IMR-90 (cell line): ENCODE measurements at regions not wholly inside any gene's neighbourhood (a gene's known extent, or its start where the extent isn't known, plus 50 kb on each side); places are given as distances from the start of the nearest gene placed in this dataset.

Experiments used
- ATAC-seq: fragments of 200-7000 bp; cut with Tn5 transposase; 2 replicates; pipeline ENCODE4 v1.9.1; 2020; ENCODE audit warnings: low read depth, mild to moderate bottlenecking, moderate library complexity
- BruUV-seq: library from RNA; stranded (reverse); fragments of 400-500 nt; replicated peaks from 2 replicates; lab custom pipeline; 2021; lab: Mats Ljungman, UMichigan
- CTCF ChIA-PET: fragments of 300-600 bp; formaldehyde crosslinking; extraction: SDS; loops from one replicate; lab custom pipeline; 2021; ENCODE audit warnings: antibody characterized with exemption; lab: Yijun Ruan, JAX
- POLR2A ChIA-PET: fragments of 300-600 bp; sonication (Branson Sonifier 250); formaldehyde crosslinking; loops from one replicate; lab custom pipeline; 2022; ENCODE audit warnings: antibody characterized with exemption; ENCODE audit not compliant: unreplicated experiment; lab: Charles Lee
- DNase-seq: peaks from one replicate; pipeline ENCODE4 v3.0.0; 2013
- H2AFZ ChIP-seq: replicated peaks from 2 replicates; pipeline ENCODE3; 2013; ENCODE audit warnings: low read length, mild to moderate bottlenecking; ENCODE audit not compliant: poor library complexity
- H2AK5ac ChIP-seq: 2 replicates; pipeline ENCODE4 v1.6.1; 2013; ENCODE audit warnings: low read depth, low read length, inconsistent platforms
- H2AK9ac ChIP-seq: replicated peaks from 2 replicates; pipeline ENCODE3; 2013; ENCODE audit warnings: mild to moderate bottlenecking, low read depth, low read length, moderate library complexity; ENCODE audit not compliant: poor library complexity
- H2BK120ac ChIP-seq: 2 replicates; pipeline ENCODE4 v1.6.1; 2013; ENCODE audit warnings: low read depth, low read length, inconsistent platforms
- H2BK15ac ChIP-seq: 3 replicates; pipeline ENCODE4 v1.6.1; 2013; ENCODE audit warnings: low read depth, low read length, inconsistent platforms
- H2BK20ac ChIP-seq: 2 replicates; pipeline ENCODE4 v1.6.1; 2013; ENCODE audit warnings: low read depth, mild to moderate bottlenecking, inconsistent platforms, low read length, moderate library complexity
- H2BK5ac ChIP-seq: 2 replicates; pipeline ENCODE4 v1.6.1; 2013; ENCODE audit warnings: mild to moderate bottlenecking, low read depth, low read length, inconsistent platforms; ENCODE audit not compliant: poor library complexity, severe bottlenecking
- H3K14ac ChIP-seq: replicated peaks from 2 replicates; pipeline ENCODE4 v1.6.1; 2013; ENCODE audit warnings: low read depth, low read length, inconsistent platforms
- H3K18ac ChIP-seq: 2 replicates; pipeline ENCODE4 v1.6.1; 2013; ENCODE audit warnings: low read depth, low read length, control low read depth
- H3K23ac ChIP-seq: 2 replicates; pipeline ENCODE4 v1.6.1; 2013; ENCODE audit warnings: low read depth, low read length, inconsistent platforms
- H3K27ac ChIP-seq: 2 replicates; pipeline ENCODE4 v1.5.1; 2013; ENCODE audit warnings: mild to moderate bottlenecking, control low read depth, low read length; ENCODE audit not compliant: insufficient read depth
- H3K27me3 ChIP-seq: 2 replicates; pipeline ENCODE4 v1.6.1; 2013; ENCODE audit warnings: low read length; ENCODE audit not compliant: control insufficient read depth, insufficient read depth
- H3K36me3 ChIP-seq: 2 replicates; pipeline ENCODE4 v1.6.1; 2013; ENCODE audit warnings: low read length, mixed read lengths; ENCODE audit not compliant: control insufficient read depth, insufficient read depth
- H3K4ac ChIP-seq: 2 replicates; pipeline ENCODE4 v1.6.1; 2013; ENCODE audit warnings: low read depth, low read length, inconsistent platforms
- H3K4me1 ChIP-seq: 2 replicates; pipeline ENCODE4 v1.6.1; 2013; ENCODE audit warnings: low read length, mixed read lengths; ENCODE audit not compliant: control insufficient read depth, insufficient read depth
- H3K4me2 ChIP-seq: 2 replicates; pipeline ENCODE4 v1.6.1; 2013; ENCODE audit warnings: low read depth, mild to moderate bottlenecking, control low read depth, low read length, moderate library complexity
- H3K4me3 ChIP-seq: 2 replicates; pipeline ENCODE4 v1.5.1; 2013; ENCODE audit warnings: low read depth, mild to moderate bottlenecking, control low read depth, low read length, moderate library complexity; ENCODE audit not compliant: insufficient read depth
- H3K56ac ChIP-seq: 2 replicates; pipeline ENCODE4 v1.6.1; 2013; ENCODE audit warnings: low read length, inconsistent platforms; ENCODE audit not compliant: insufficient read depth; ENCODE audit errors: extremely low read depth
- H3K79me1 ChIP-seq, 2 experiments: 2 replicates each; pipeline ENCODE4 v1.6.1; 2013; ENCODE audit warnings: low read length in 2 of 2, inconsistent platforms in 1 of 2, low read depth in 1 of 2
- H3K9ac ChIP-seq: 2 replicates; pipeline ENCODE4 v1.6.1; 2013; ENCODE audit warnings: low read depth, low read length, control low read depth
- H3K9me1 ChIP-seq: 2 replicates; pipeline ENCODE4 v1.6.1; 2013; ENCODE audit warnings: low read length, inconsistent platforms; ENCODE audit not compliant: insufficient read depth
- H3K9me3 ChIP-seq: 2 replicates; pipeline ENCODE4 v1.6.1; 2013; ENCODE audit warnings: low read length; ENCODE audit not compliant: control insufficient read depth, insufficient read depth
- H4K20me1 ChIP-seq: 2 replicates; pipeline ENCODE4 v1.6.1; 2013; ENCODE audit warnings: low read length, inconsistent platforms; ENCODE audit not compliant: insufficient read depth
- H4K5ac ChIP-seq: 2 replicates; pipeline ENCODE4 v1.6.1; 2013; ENCODE audit warnings: mild to moderate bottlenecking, low read depth, low read length, control low read depth
- H4K8ac ChIP-seq, 2 experiments: 2 replicates each; pipeline ENCODE4 v1.6.1; 2013; ENCODE audit warnings: low read depth in 2 of 2, low read length in 2 of 2, control low read depth in 1 of 2, inconsistent platforms in 1 of 2
- H4K91ac ChIP-seq: 2 replicates; pipeline ENCODE4 v1.6.1; 2013; ENCODE audit warnings: low read depth, low read length, inconsistent platforms; ENCODE audit not compliant: insufficient read depth
- BHLHE40 ChIP-seq: fragments of 150-350 bp; IDR thresholded peaks from 2 replicates; pipeline ENCODE4 v1.6.1; 2016; ENCODE audit warnings: mild to moderate bottlenecking, low read depth, low read length
- CEBPB ChIP-seq: IDR thresholded peaks from 2 replicates; pipeline ENCODE4 v1.6.1; 2012; ENCODE audit warnings: low read depth, low read length, improper control_type of control experiment
- FOS ChIP-seq: fragments of 150-350 bp; IDR thresholded peaks from 2 replicates; pipeline ENCODE4 v1.6.1; 2016; ENCODE audit warnings: low read depth, low read length
- MAFK ChIP-seq: IDR thresholded peaks from 2 replicates; pipeline ENCODE4 v1.6.1; 2012; ENCODE audit warnings: low read depth, low read length, improper control_type of control experiment
- MAZ ChIP-seq: IDR thresholded peaks from 2 replicates; pipeline ENCODE4 v1.6.1; 2012; ENCODE audit warnings: low read depth, mild to moderate bottlenecking, low read length, improper control_type of control experiment, moderate library complexity, borderline replicate concordance
- NFE2L2 ChIP-seq: fragments of 150-350 bp; IDR thresholded peaks from 2 replicates; pipeline ENCODE4 v1.6.1; 2016; ENCODE audit warnings: low read depth, mild to moderate bottlenecking, low read length
- RAD21 ChIP-seq: IDR thresholded peaks from 2 replicates; pipeline ENCODE4 v1.6.1; 2012; ENCODE audit warnings: low read length, improper control_type of control experiment
- RCOR1 ChIP-seq: IDR thresholded peaks from 2 replicates; pipeline ENCODE4 v1.6.1; 2012; ENCODE audit warnings: mild to moderate bottlenecking, low read length, improper control_type of control experiment; ENCODE audit not compliant: insufficient replicate concordance
- SMC3 ChIP-seq: fragments of 150-350 bp; IDR thresholded peaks from 2 replicates; pipeline ENCODE4 v1.6.1; 2016; ENCODE audit warnings: low read depth, mild to moderate bottlenecking, antibody characterized with exemption, low read length, moderate library complexity
- WGBS, 2 experiments: methylation state at CpG; one replicate each; pipeline versions ENCODE4 v1.1.5 to v1.1.7; 2013; ENCODE audit warnings: missing lambda C conversion rate in 2 of 2; ENCODE audit not compliant: insufficient read length in 1 of 2; ENCODE audit errors: extremely low coverage in 2 of 2; 5-methylcytosine and 5-hydroxymethylcytosine counted together
- dilution Hi-C: fragments of 300-500 bp; cut with HindIII; formaldehyde crosslinking; loops from one replicate; pipeline ENCODE4 v1.14.3; 2018; ENCODE audit warnings: low sequenced_read_pairs; ENCODE audit not compliant: unreplicated experiment
- in situ Hi-C: fragments of 300-500 bp; cut with MboI; formaldehyde crosslinking; loops from 3 replicates; pipeline ENCODE4 v1.14.3; 2019; ENCODE audit warnings: low sequenced_read_pairs, inconsistent platforms, mixed read lengths
- intact Hi-C: fragments of 100-400 bp; cut with micrococcal nuclease; formaldehyde crosslinking; loops from 2 replicates; pipeline ENCODE4 v1.10.0; 2022
- TF ChIP-seq, protein P1 (sequence below): conservative IDR thresholded peaks from 2 replicates; pipeline ENCODE4 v1.5.1; 2012; ENCODE audit warnings: mild to moderate bottlenecking, low read depth, low read length, improper control_type of control experiment
- TF ChIP-seq, protein P2 (sequence below): fragments of 150-350 bp; IDR thresholded peaks from 2 replicates; pipeline ENCODE4 v1.6.1; 2016; ENCODE audit warnings: low read depth, mild to moderate bottlenecking, low read length, moderate library complexity, borderline replicate concordance

DNA sequence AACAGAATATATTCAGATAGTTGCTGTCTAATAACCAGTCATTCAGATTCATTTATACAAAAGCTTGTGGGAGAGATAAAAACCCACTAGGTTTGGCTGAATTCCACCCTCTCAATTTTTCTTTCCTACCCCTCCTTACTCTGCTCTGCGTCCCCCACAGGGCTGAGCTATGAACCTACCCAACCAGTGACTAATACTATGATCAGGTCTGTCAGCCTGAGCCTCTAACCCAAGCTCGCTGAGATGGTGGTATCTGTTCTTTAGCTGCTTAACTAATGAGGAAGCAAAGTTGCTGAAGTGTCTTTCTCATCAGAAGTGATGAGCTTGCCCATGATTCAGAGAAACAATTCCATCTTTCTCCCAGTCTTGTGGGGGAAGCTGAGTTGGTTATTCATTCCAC is 248.7 kb upstream of the GPR26 start:
- ATAC-seq = no peak
- no peak for TF ChIP-seq MAFK
- TF ChIP-seq, protein P1, sequence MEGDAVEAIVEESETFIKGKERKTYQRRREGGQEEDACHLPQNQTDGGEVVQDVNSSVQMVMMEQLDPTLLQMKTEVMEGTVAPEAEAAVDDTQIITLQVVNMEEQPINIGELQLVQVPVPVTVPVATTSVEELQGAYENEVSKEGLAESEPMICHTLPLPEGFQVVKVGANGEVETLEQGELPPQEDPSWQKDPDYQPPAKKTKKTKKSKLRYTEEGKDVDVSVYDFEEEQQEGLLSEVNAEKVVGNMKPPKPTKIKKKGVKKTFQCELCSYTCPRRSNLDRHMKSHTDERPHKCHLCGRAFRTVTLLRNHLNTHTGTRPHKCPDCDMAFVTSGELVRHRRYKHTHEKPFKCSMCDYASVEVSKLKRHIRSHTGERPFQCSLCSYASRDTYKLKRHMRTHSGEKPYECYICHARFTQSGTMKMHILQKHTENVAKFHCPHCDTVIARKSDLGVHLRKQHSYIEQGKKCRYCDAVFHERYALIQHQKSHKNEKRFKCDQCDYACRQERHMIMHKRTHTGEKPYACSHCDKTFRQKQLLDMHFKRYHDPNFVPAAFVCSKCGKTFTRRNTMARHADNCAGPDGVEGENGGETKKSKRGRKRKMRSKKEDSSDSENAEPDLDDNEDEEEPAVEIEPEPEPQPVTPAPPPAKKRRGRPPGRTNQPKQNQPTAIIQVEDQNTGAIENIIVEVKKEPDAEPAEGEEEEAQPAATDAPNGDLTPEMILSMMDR = no peak
- TF ChIP-seq RCOR1 = no peak
- TF ChIP-seq BHLHE40 = no peak
- TF ChIP-seq RAD21 = no peak
- TF ChIP-seq SMC3 = no peak
- no peak for TF ChIP-seq NFE2L2
- TF ChIP-seq FOS = no peak
- TF ChIP-seq, protein P2, sequence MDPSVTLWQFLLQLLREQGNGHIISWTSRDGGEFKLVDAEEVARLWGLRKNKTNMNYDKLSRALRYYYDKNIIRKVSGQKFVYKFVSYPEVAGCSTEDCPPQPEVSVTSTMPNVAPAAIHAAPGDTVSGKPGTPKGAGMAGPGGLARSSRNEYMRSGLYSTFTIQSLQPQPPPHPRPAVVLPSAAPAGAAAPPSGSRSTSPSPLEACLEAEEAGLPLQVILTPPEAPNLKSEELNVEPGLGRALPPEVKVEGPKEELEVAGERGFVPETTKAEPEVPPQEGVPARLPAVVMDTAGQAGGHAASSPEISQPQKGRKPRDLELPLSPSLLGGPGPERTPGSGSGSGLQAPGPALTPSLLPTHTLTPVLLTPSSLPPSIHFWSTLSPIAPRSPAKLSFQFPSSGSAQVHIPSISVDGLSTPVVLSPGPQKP = no peak
- no peak for TF ChIP-seq MAZ
- no peak for TF ChIP-seq CEBPB
- Histone ChIP-seq H3K4me3 (no peak overlapping the region), H3K9ac (no peak overlapping the region), H3K79me1 (no peaks in the 10 kb centered on the region), H3K4ac (no peak overlapping the region), H3K4me2 (no peak overlapping the region), H3K4me1 (no peaks in the 10 kb centered on the region), H3K56ac (no peak overlapping the region), H2AK5ac (no peak overlapping the region), H2BK120ac (no peak overlapping the region), H3K27me3 (no peaks in the 10 kb centered on the region), H4K5ac (no peak overlapping the region), H3K18ac (no peak overlapping the region), H2BK15ac (no peak overlapping the region), H4K8ac (no peak overlapping the region), H3K36me3 (no peaks in the 10 kb centered on the region), H4K20me1 (no peaks in the 10 kb centered on the region), H3K9me1 (no peaks in the 10 kb centered on the region), H2BK20ac (no peak overlapping the region), H3K14ac (no peak overlapping the region), H3K23ac (no peak overlapping the region), H2AFZ (no peak overlapping the region), H2AK9ac (no peak overlapping the region), H2BK5ac (no peak overlapping the region), H3K9me3 (peaks cover 29% of the 10 kb centered on the region), H3K27ac (no peak overlapping the region), H4K91ac (no peak overlapping the region)
- intact Hi-C loops = no loop called here
- BruUV-seq = no TSS peak
- DNase-seq = no peak
- POLR2A ChIA-PET = no interaction called here
- 20% methylated on average over 1 of the region's 2 CpGs; no CpG with 5 or more reads in 1 of the 2 experiments for WGBS, 2 experiments
- CTCF ChIA-PET = no interaction called here
- in situ Hi-C loops = no loop called here
- dilution Hi-C loops = no loop called here
